Karpas-422 (cell line): ENCODE measurements at regions not wholly inside any gene's neighbourhood (a gene's known extent, or its start where the extent isn't known, plus 50 kb on each side); places are given as distances from the start of the nearest gene placed in this dataset.
"Not testable (repeated sequence)": the region's sequence is repeated elsewhere in the genome, so short reads cannot be mapped to it uniquely, and the experiment has no call there.

Experiments used
- DNase-seq: peaks from one replicate; pipeline ENCODE4 v3.0.0-alpha.2; 2015
- H2AFZ ChIP-seq: fragments of 200-600 bp; sonication (generic); 2 replicates; pipeline ENCODE4 v1.6.1; 2014; ENCODE audit warnings: antibody characterized with exemption, low read length, mixed read lengths
- H3K27ac ChIP-seq: fragments of 200-600 bp; sonication (generic); 2 replicates; pipeline ENCODE4 v1.5.1; 2014; ENCODE audit warnings: mild to moderate bottlenecking, low read length, moderate library complexity
- H3K27me3 ChIP-seq: fragments of 200-600 bp; sonication (generic); 2 replicates; pipeline ENCODE4 v1.6.1; 2014; ENCODE audit warnings: low read length, mixed read lengths
- H3K36me3 ChIP-seq: fragments of 200-600 bp; sonication (generic); 2 replicates; pipeline ENCODE4 v1.6.1; 2014; ENCODE audit warnings: low read length, mixed read lengths; ENCODE audit not compliant: insufficient read depth
- H3K4me1 ChIP-seq: fragments of 200-600 bp; sonication (generic); 2 replicates; pipeline ENCODE4 v1.6.1; 2014; ENCODE audit warnings: mild to moderate bottlenecking, low read length, mixed read lengths
- H3K4me2 ChIP-seq: fragments of 200-600 bp; sonication (generic); 2 replicates; pipeline ENCODE4 v1.6.1; 2014; ENCODE audit warnings: low read length, low read depth, mild to moderate bottlenecking; ENCODE audit not compliant: poor library complexity, severe bottlenecking
- H3K4me3 ChIP-seq: fragments of 200-600 bp; sonication (generic); 2 replicates; pipeline ENCODE4 v1.5.1; 2014; ENCODE audit warnings: mild to moderate bottlenecking, antibody characterized with exemption, low read length, mixed read lengths
- H3K79me2 ChIP-seq: fragments of 200-600 bp; sonication (generic); 2 replicates; pipeline ENCODE4 v1.6.1; 2014; ENCODE audit warnings: mild to moderate bottlenecking, low read length, mixed read lengths
- H3K9ac ChIP-seq: fragments of 200-600 bp; sonication (generic); 2 replicates; pipeline ENCODE4 v1.6.0; 2014; ENCODE audit warnings: low read length
- H3K9me2 ChIP-seq: fragments of 200-600 bp; sonication (generic), shearing (Covaris generic); replicated peaks from 2 replicates; pipeline ENCODE4 v1.6.0; 2014; ENCODE audit warnings: mild to moderate bottlenecking, low read length, moderate library complexity; ENCODE audit not compliant: insufficient read depth
- H3K9me3 ChIP-seq: fragments of 300-700, 200-600 bp; sonication (generic); 2 replicates; pipeline ENCODE4 v1.6.1; 2014; ENCODE audit warnings: low read length, mixed read lengths
- H4K20me1 ChIP-seq: fragments of 200-600 bp; sonication (generic); 2 replicates; pipeline ENCODE4 v1.6.1; 2014; ENCODE audit warnings: mild to moderate bottlenecking, antibody characterized with exemption, low read length, low read depth; ENCODE audit not compliant: insufficient read depth

DNA sequence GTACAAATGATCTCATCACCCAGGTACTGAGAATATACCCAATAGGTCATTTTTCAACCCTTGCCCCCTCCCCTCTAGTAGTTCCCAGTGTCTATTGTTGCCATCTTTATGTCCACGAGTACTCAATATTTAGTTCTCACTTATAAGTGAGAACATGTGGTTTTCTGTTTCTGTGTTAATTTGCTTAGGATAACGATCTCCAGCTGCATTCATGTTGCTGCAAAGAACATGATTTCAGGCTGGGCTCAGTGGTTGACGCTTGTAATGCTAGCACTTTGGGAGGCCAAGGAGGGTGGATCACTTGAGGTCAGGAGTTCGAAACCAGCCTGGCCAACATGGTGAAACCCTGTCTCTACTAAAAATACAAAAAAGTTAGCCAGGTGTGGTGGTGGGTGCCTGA is 575.0 kb upstream of the NRP1 start:
- H3K79me2 ChIP-seq, H3K36me3 ChIP-seq, H2AFZ ChIP-seq, H3K9ac ChIP-seq, H3K4me2 ChIP-seq, H3K4me3 ChIP-seq, H4K20me1 ChIP-seq, H3K4me1 ChIP-seq, H3K27ac ChIP-seq, DNase-seq, H3K9me2 ChIP-seq, H3K27me3 ChIP-seq: not testable (repeated sequence)
- peaks cover 16% of the 10 kb centered on the region for H3K9me3 ChIP-seq

DNA sequence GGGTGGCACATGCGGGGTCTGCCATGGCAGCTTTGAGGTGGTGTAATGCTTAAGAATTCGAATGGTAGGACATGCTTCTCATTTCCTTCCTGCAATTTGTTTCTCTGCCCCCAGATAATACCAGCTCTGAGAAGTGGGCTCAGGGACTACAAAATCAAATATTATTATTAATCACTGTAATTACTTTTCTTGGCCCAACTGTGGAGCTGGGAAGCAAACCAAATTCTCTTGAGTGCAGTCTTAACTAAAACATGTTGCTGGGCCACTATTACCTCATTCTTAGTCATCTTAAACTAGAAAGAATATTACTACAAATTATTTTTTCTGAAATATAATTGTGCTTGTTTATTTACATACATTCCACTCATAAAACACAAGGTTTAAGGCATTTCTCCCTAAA is 566.7 kb upstream of the NRP1 start:
- H3K4me2 ChIP-seq, result no peak overlapping the region
- no peak overlapping the region for H3K4me3 ChIP-seq
- H3K36me3 ChIP-seq, result no peaks in the 10 kb centered on the region
- peaks cover 7% of the 10 kb centered on the region; the same call in 1 of the 2 replicates for H3K9me3 ChIP-seq
- H3K9ac ChIP-seq, result no peak overlapping the region
- no peak for DNase-seq
- no peaks in the 10 kb centered on the region for H3K9me2 ChIP-seq
- H3K79me2 ChIP-seq, result no peaks in the 10 kb centered on the region
- no peak overlapping the region for H2AFZ ChIP-seq
- H3K4me1 ChIP-seq, result no peaks in the 10 kb centered on the region
- no peak overlapping the region for H3K27ac ChIP-seq
- H4K20me1 ChIP-seq, result no peaks in the 10 kb centered on the region
- no peaks in the 10 kb centered on the region for H3K27me3 ChIP-seq

DNA sequence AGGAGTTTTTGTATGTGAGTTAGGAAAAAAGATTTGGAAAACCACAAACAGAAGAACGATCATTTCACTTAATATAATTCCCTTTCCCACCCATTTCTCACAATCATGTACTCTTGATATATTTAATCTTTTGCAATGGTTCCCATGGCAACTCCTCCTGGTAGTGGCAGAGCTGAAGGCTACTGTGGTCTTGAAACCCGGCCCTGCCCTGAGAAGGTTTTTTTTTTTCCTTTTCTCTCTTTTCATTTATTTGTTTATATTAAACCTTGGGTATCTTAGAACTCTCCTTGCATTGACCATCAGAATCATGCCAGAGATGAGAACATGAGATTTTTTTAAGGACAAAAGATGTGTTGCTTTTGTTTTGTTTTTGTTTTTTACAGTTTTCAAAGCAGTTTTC is 566.1 kb upstream of the NRP1 start:
- no peaks in the 10 kb centered on the region for H3K27me3 ChIP-seq
- H3K4me3 ChIP-seq, result no peak overlapping the region
- H3K4me1 ChIP-seq, result no peaks in the 10 kb centered on the region
- H3K27ac ChIP-seq, result no peak overlapping the region
- no peak overlapping the region for H3K4me2 ChIP-seq
- no peaks in the 10 kb centered on the region for H3K9me2 ChIP-seq
- no peak overlapping the region for H3K9ac ChIP-seq
- DNase-seq, result no peak
- no peaks in the 10 kb centered on the region for H3K36me3 ChIP-seq
- H4K20me1 ChIP-seq, result no peaks in the 10 kb centered on the region
- H3K9me3 ChIP-seq, result peaks cover 7% of the 10 kb centered on the region; the same call in 1 of the 2 replicates
- no peaks in the 10 kb centered on the region for H3K79me2 ChIP-seq
- H2AFZ ChIP-seq, result no peak overlapping the region

DNA sequence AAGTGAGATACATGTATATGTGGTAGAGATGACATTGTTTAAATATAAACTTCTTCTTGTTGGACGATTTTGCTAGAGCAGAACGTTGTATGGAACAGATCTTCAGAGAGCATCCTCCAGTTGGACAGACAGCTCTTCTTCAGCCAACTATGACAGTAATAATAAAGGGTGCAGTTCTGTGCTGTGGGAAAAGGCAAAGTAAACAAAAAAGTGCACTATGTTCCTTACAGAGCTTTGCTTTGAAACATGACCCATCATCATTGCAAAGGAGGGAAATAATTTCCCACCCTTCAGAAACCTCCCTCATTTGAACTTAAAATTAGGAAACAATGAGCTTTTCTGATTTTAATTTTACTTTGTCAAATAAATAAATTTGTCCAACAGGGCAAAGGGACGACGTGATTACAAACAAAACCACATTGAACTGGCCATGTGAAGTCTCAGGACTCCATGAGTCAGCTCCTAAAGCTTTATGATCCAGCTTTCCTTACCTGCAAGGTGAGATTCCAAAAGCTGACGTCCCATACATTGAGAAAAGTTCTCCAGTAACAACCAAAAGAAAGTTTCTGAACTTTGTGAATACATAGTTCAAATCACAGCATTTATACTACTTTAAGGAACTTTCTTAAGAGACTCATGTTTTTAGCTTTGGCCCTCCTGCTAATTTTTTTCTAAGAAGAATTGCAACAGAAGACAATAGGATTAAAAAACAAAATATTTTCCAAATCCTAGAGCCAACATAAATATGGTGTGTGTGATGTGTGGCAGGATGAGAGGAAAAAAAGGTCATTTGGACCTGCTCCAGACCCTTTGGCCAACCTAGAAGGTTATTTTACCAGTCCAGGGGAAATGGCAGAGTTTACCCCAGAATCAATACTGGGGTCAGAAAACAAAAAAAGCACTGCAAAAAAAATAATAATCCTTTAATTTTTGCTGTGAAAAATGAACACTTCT is 565.4 kb upstream of the NRP1 start:
- no peaks in the 10 kb centered on the region for H3K79me2 ChIP-seq
- no peaks in the 10 kb centered on the region for H3K36me3 ChIP-seq
- H2AFZ ChIP-seq, result no peak overlapping the region
- H3K4me2 ChIP-seq, result no peak overlapping the region
- H3K4me1 ChIP-seq, result no peaks in the 10 kb centered on the region
- H4K20me1 ChIP-seq, result no peaks in the 10 kb centered on the region
- H3K9me3 ChIP-seq, result peaks cover 7% of the 10 kb centered on the region
- no peak for DNase-seq
- H3K9me2 ChIP-seq, result no peaks in the 10 kb centered on the region
- H3K4me3 ChIP-seq, result no peak overlapping the region
- no peak overlapping the region for H3K9ac ChIP-seq
- H3K27ac ChIP-seq, result no peak overlapping the region
- H3K27me3 ChIP-seq, result no peaks in the 10 kb centered on the region

DNA sequence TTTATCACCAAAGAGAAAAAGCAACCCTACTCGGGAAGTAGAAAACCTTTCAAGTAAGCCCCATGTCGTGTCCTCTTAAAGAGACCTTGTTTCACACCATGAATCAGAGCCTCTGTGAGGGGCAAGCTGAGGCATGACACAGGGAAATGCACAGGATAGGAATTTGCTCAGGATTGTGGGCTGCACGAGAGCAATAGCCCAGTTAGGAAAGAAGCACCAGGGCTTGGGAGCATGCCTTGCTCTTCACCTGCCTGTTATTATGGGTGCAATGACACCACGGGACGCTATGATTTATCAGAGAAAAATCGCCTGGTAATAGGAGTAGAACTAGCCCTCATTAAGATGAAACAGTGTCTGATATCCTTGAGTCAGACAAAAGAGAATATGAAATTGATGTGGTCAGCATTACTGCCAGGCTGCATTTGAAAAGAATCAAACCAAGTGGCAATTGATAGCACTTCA is 562.9 kb upstream of the NRP1 start:
- no peak for DNase-seq
- Histone ChIP-seq H3K4me2 (no peak overlapping the region), H3K36me3 (no peaks in the 10 kb centered on the region), H4K20me1 (no peaks in the 10 kb centered on the region), H3K9me3 (peaks cover 3% of the 10 kb centered on the region; the same call in 1 of the 2 replicates), H3K4me1 (no peaks in the 10 kb centered on the region), H3K4me3 (no peak overlapping the region), H3K9me2 (no peaks in the 10 kb centered on the region), H3K9ac (no peak overlapping the region), H3K79me2 (no peaks in the 10 kb centered on the region), H3K27me3 (no peaks in the 10 kb centered on the region), H3K27ac (no peak overlapping the region), H2AFZ (no peak overlapping the region)

DNA sequence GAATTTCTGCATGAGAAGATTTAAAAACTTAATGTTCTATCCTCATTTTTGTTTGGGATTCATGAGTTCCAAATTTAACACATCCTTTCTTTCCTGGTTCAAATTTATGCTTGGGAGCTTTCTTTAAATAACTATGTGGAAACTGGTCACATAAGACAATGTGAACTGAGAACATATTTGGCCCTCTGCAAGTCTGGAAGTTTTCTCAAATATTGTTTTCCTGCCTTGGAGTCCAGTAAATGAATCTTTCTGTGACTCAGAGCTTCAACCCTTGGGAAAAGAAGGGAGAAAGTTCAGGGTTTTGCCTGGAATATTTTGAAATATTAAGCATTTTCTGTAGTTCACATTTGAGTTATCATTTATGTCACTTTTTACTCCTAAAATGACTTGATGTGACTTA is 559.0 kb upstream of the NRP1 start:
- no peaks in the 10 kb centered on the region for H3K79me2 ChIP-seq
- no peak overlapping the region for H3K4me2 ChIP-seq
- no peak overlapping the region for H3K27ac ChIP-seq
- no peaks in the 10 kb centered on the region for H4K20me1 ChIP-seq
- no peaks in the 10 kb centered on the region for H3K27me3 ChIP-seq
- no peaks in the 10 kb centered on the region for H3K36me3 ChIP-seq
- no peaks in the 10 kb centered on the region for H3K9me2 ChIP-seq
- H3K9me3 ChIP-seq, result peaks cover 3% of the 10 kb centered on the region; the same call in 1 of the 2 replicates
- no peak overlapping the region for H3K9ac ChIP-seq
- H2AFZ ChIP-seq, result no peak overlapping the region
- no peaks in the 10 kb centered on the region for H3K4me1 ChIP-seq
- no peak for DNase-seq
- no peak overlapping the region for H3K4me3 ChIP-seq

DNA sequence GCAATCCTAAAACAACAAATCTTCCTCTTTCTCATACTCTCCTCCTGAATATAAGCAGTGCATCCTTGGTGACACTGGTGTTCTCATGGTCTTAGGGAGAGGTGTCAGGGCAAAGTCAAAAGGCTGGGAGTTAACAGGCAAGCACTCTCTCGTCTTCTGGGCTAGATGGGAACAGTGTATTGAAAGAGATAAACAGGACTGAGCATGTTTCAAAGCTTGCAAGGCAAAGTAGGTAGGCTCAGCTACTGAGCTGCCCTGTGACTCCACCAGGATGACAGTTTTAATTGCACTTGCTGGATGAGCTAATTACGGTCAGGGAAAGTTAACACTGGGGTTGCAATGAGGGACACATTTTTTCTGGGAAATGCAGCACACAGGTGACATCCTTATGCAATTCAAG is 554.9 kb upstream of the NRP1 start:
- no peak for DNase-seq
- Histone ChIP-seq H3K9me3 (no peaks in the 10 kb centered on the region), H3K27ac (no peak overlapping the region), H3K4me3 (no peak overlapping the region), H4K20me1 (no peaks in the 10 kb centered on the region), H3K4me1 (no peaks in the 10 kb centered on the region), H3K4me2 (no peak overlapping the region), H3K27me3 (no peaks in the 10 kb centered on the region), H3K36me3 (no peaks in the 10 kb centered on the region), H3K9me2 (no peaks in the 10 kb centered on the region), H3K9ac (no peak overlapping the region), H3K79me2 (no peaks in the 10 kb centered on the region), H2AFZ (no peak overlapping the region)

DNA sequence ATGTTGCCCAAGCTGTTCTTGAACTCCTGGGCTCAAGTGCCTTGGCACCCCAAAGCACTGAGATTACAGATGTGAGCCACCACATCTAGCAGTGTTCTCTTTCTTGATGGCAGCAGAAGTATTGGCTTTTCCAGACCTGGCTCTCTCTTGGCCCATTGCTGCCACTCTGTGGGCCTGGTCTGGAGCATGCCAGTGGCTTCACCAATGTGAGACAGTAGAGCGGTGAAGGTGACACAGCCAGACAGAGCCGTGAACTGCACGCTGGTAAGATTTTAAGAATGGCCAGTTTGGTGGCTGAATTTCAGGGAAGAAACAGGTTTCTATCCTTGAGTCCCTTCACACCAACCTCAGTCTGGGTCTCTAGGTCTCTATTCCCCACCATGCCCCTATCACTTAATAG is 552.7 kb upstream of the NRP1 start:
- Histone ChIP-seq H3K27ac (no peak overlapping the region), H3K36me3 (no peaks in the 10 kb centered on the region), H3K9ac (no peak overlapping the region), H3K9me3 (no peaks in the 10 kb centered on the region; the same call in 1 of the 2 replicates), H3K4me3 (no peak overlapping the region), H3K79me2 (no peaks in the 10 kb centered on the region), H3K4me1 (no peaks in the 10 kb centered on the region), H3K27me3 (no peaks in the 10 kb centered on the region), H3K9me2 (no peaks in the 10 kb centered on the region), H3K4me2 (no peak overlapping the region), H2AFZ (no peak overlapping the region), H4K20me1 (no peaks in the 10 kb centered on the region)
- no peak for DNase-seq
